ENCODE measurements at regions not wholly inside any gene's neighbourhood (a gene's known extent, or its start where the extent isn't known, plus 50 kb on each side); places are given as distances from the start of the nearest gene placed in this dataset.

DNA sequence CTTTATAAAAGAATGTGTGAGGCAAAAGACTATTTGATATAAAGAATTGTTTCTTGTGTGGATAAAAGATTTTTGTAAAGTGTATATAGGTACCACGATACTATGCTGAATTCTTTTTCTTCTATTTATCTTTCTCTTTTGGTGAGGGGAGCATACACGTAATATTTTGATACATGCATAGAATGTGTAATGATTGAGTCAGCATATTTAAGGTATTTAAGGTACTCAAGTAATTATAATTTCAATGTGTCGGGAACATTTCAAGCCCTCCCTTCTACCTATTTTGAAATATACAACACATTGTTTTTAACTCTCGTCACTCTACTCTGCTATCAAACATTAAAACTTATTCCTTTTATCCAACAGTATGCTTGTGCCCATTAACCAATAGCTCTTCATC lies 1221.6 kb upstream of the PHF14 start:
- no peaks in the 10 kb centered on the region for H3K4me1 ChIP-seq
- DNase-seq (ENCODE audit: low spot score): no peak
- peaks cover 0 to 14% of the 10 kb centered on the region in 2 donors for H3K9me3 ChIP-seq
- no peak overlapping the region for H3K27ac ChIP-seq
- no peaks in the 10 kb centered on the region for H3K27me3 ChIP-seq
- no peaks in the 10 kb centered on the region for H3K36me3 ChIP-seq
- no peak for TF ChIP-seq CTCF (IDR thresholded peaks at IDR 0.05)
- H3K4me3 ChIP-seq: no peak overlapping the region

DNA sequence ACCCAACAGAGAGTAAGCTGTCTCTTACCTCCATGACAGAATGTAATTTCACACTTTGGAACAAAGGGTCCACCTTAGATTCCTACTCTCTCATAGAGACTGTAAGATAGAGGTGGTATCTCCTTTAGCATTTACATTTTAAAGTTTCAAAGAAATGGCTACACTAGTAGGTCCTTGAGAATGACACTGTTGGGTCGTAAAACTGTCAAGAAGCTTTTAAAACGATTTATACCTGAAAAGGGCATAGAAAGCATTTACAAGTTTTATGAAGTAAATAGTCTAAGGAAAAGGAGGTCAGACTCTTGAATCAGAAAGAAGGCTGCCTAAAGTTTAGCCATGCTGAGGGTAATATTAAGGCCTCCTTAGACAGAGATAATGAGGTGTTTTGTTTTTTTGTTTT lies 1212.4 kb upstream of the PHF14 start:
- DNase-seq (ENCODE audit: low spot score): no peak
- no peaks in the 10 kb centered on the region for H3K36me3 ChIP-seq
- no peaks in the 10 kb centered on the region for H3K4me1 ChIP-seq
- no peak overlapping the region for H3K4me3 ChIP-seq
- H3K27me3 ChIP-seq: no peaks in the 10 kb centered on the region
- H3K9me3 ChIP-seq: no peaks in the 10 kb centered on the region
- TF ChIP-seq CTCF (IDR thresholded peaks at IDR 0.05): no peak
- H3K27ac ChIP-seq: no peak overlapping the region

DNA sequence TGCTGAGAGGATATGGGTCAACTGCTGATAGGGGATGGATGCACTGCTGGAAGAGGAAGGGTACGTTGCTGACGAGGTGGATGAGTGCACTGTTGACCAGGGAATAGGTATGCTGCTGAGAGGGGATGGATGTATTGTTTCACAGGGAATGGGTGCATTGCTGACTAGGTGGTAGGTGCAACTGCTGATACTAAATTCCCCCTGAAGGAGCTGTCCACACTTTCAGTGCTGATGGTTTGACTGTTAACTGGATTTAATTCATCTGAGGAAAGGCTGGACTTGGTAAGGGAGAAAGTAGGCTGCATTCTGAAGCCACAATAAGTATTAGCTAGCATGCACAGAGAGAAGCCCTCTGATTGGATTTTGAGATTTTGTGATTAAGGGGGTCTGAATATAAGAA lies 1196.8 kb upstream of the PHF14 start:
- H3K9me3 ChIP-seq: no peaks in the 10 kb centered on the region
- no peaks in the 10 kb centered on the region for H3K36me3 ChIP-seq
- no peak overlapping the region for H3K27ac ChIP-seq
- TF ChIP-seq CTCF (IDR thresholded peaks at IDR 0.05): no peak
- no peak for DNase-seq (ENCODE audit: low spot score)
- no peaks in the 10 kb centered on the region for H3K4me1 ChIP-seq
- H3K27me3 ChIP-seq: no peaks in the 10 kb centered on the region
- no peak overlapping the region for H3K4me3 ChIP-seq

DNA sequence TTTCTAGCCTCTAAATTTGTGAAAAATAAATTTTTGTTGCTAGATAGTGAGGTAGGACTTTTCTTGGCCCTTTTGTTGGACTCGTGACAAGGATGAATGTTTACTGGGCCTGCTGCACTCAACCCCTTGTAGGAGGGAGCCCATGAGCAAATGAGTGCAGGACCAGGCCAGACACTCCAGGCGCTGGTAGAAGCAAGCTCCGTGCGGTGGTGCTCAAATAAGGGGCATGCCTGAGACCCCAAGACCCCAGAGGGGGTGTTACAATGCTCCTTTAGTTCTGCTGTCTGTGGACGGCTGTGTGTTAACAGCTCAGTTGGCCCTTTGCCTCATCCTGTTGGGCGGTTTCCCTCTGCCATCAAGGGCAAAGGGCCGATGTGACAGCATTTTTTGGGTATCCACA lies 1195.3 kb upstream of the PHF14 start:
- H3K27me3 ChIP-seq: no peaks in the 10 kb centered on the region
- H3K9me3 ChIP-seq: no peaks in the 10 kb centered on the region
- H3K4me3 ChIP-seq: no peak overlapping the region
- H3K4me1 ChIP-seq: no peaks in the 10 kb centered on the region
- no peak overlapping the region for H3K27ac ChIP-seq
- DNase-seq (ENCODE audit: low spot score): no peak
- no peak for TF ChIP-seq CTCF (IDR thresholded peaks at IDR 0.05)
- no peaks in the 10 kb centered on the region for H3K36me3 ChIP-seq

GRCh38 chr7:9781710-9782109 lies 1192.0 kb upstream of the PHF14 start:
- Histone ChIP-seq H3K36me3 (no peaks in the 10 kb centered on the region), H3K27ac (no peak overlapping the region), H3K4me1 (no peaks in the 10 kb centered on the region), H3K9me3 (no peaks in the 10 kb centered on the region), H3K27me3 (no peaks in the 10 kb centered on the region), H3K4me3 (no peak overlapping the region)
- DNase-seq (ENCODE audit: low spot score): no peak
- no peak for TF ChIP-seq CTCF (IDR thresholded peaks at IDR 0.05)

DNA sequence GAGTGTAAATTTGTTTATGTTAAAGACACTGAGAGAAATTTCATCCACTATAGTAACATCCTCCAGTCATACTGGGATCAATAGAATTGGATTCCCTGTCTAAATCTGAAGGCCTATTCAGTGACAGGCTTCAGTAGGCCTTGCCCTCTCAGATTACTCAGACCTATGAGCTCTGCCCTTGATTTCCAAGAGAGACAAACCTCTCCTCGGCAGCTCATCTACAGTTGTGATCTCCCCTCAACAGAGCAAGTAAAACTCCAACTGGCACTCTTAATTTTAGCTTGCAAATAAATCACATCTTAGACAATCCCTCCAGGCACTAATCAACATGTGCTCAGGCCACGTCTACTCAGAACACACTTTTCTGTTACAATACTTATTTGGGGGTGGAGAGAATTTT lies 1191.4 kb upstream of the PHF14 start:
- no peaks in the 10 kb centered on the region for H3K27me3 ChIP-seq
- no peak overlapping the region for H3K4me3 ChIP-seq
- no peak overlapping the region for H3K27ac ChIP-seq
- no peak for TF ChIP-seq CTCF (IDR thresholded peaks at IDR 0.05)
- DNase-seq (ENCODE audit: low spot score): no peak
- H3K4me1 ChIP-seq: no peaks in the 10 kb centered on the region
- H3K36me3 ChIP-seq: no peaks in the 10 kb centered on the region
- H3K9me3 ChIP-seq: no peaks in the 10 kb centered on the region

Data from right atrium auricular region (tissue), 2 donors.